ENCODE measurements at regions not wholly inside any gene's neighbourhood (a gene's known extent, or its start where the extent isn't known, plus 50 kb on each side); places are given as distances from the start of the nearest gene placed in this dataset.
A peak's percentile ranks its signal among the peaks of the same experiment; 100 is the strongest.

DNA sequence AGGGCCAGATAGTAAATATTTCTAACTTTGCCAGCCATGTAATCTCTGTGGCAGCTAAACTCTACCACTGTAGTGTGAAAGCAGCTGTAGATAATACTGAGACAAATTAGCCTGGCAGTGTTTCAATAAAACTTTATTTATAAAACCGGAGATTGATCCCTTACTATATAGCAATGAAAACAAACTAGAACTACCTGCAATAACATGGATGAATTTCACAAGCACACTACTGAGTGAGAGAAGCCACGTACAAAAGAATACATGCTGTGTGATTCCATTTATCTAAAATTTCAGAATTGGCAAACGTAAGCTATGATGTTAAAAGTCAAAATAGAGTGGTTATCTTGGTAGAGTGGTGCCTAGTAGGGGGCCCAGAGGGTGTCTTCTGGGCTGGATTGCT lies 198.7 kb upstream of the SGK1 start:
- in situ Hi-C loops (cut with MboI; ENCODE audit: low pct_ligation_motif_present in 1 of 4, low pct_unique_long_range_greater_than_20kb in 1 of 4, low sequenced_read_pairs in 3 of 4) (no loop called here), intact Hi-C loops (cut with DNase I; ENCODE audit: low total_unique reads) (no loop called here)
- no peaks in the 10 kb centered on the region for H3K9me3 ChIP-seq
- peaks cover 0 to 25% (median 1%) of the 10 kb centered on the region in 4 donors for H3K4me1 ChIP-seq
- no peak for DNase-seq
- TF ChIP-seq, protein P1, sequence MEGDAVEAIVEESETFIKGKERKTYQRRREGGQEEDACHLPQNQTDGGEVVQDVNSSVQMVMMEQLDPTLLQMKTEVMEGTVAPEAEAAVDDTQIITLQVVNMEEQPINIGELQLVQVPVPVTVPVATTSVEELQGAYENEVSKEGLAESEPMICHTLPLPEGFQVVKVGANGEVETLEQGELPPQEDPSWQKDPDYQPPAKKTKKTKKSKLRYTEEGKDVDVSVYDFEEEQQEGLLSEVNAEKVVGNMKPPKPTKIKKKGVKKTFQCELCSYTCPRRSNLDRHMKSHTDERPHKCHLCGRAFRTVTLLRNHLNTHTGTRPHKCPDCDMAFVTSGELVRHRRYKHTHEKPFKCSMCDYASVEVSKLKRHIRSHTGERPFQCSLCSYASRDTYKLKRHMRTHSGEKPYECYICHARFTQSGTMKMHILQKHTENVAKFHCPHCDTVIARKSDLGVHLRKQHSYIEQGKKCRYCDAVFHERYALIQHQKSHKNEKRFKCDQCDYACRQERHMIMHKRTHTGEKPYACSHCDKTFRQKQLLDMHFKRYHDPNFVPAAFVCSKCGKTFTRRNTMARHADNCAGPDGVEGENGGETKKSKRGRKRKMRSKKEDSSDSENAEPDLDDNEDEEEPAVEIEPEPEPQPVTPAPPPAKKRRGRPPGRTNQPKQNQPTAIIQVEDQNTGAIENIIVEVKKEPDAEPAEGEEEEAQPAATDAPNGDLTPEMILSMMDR (IDR thresholded peaks at IDR 0.05): no peak
- TF ChIP-seq EP300 (IDR thresholded peaks at IDR 0.05; ENCODE audit: low read depth) (no peak), POLR2AphosphoS5 (IDR thresholded peaks at IDR 0.05) (no peak), POLR2A (IDR thresholded peaks at IDR 0.05) (no peak)
- H3K27me3 ChIP-seq: no peaks in the 10 kb centered on the region
- 83 to 85% methylated on average over 3 of the region's 3 CpGs for WGBS, 2 donors (ENCODE audit: low coverage in 1 of 2)
- H3K36me3 ChIP-seq: no peaks in the 10 kb centered on the region
- H3K27ac ChIP-seq: peak overlapping the region in 1 of 4 donors; percentile 35
- no peak overlapping the region for H3K4me3 ChIP-seq

GRCh38 chr6:134515986-134516385 lies 198.1 kb upstream of the SGK1 start:
- intact Hi-C loops (cut with DNase I; ENCODE audit: low total_unique reads) (no loop called here), in situ Hi-C loops (cut with MboI; ENCODE audit: low pct_ligation_motif_present in 1 of 4, low pct_unique_long_range_greater_than_20kb in 1 of 4, low sequenced_read_pairs in 3 of 4) (no loop called here)
- WGBS, 2 donors (ENCODE audit: low coverage in 1 of 2): 83 to 86% methylated on average over 2 of the region's 2 CpGs
- no peak for DNase-seq
- no peak overlapping the region for H3K27ac ChIP-seq
- H3K4me3 ChIP-seq: no peak overlapping the region
- no peak for TF ChIP-seq POLR2AphosphoS5 (IDR thresholded peaks at IDR 0.05)
- TF ChIP-seq, protein P1 (IDR thresholded peaks at IDR 0.05): no peak
- H3K36me3 ChIP-seq: no peaks in the 10 kb centered on the region
- H3K27me3 ChIP-seq: no peaks in the 10 kb centered on the region
- H3K9me3 ChIP-seq: no peaks in the 10 kb centered on the region
- H3K4me1 ChIP-seq: peaks cover 0 to 25% (median 1%) of the 10 kb centered on the region in 4 donors

- H3K27ac ChIP-seq: no peak overlapping the region
- 59 to 70% methylated on average over 2 of the region's 2 CpGs for WGBS, 2 donors (ENCODE audit: low coverage in 1 of 2)
- in situ Hi-C loops (cut with MboI; ENCODE audit: low pct_ligation_motif_present in 1 of 4, low pct_unique_long_range_greater_than_20kb in 1 of 4, low sequenced_read_pairs in 3 of 4): no loop called here
Measured at GRCh38 chr6:134512981-134513391, 195.1 kb upstream of the SGK1 start.

DNA sequence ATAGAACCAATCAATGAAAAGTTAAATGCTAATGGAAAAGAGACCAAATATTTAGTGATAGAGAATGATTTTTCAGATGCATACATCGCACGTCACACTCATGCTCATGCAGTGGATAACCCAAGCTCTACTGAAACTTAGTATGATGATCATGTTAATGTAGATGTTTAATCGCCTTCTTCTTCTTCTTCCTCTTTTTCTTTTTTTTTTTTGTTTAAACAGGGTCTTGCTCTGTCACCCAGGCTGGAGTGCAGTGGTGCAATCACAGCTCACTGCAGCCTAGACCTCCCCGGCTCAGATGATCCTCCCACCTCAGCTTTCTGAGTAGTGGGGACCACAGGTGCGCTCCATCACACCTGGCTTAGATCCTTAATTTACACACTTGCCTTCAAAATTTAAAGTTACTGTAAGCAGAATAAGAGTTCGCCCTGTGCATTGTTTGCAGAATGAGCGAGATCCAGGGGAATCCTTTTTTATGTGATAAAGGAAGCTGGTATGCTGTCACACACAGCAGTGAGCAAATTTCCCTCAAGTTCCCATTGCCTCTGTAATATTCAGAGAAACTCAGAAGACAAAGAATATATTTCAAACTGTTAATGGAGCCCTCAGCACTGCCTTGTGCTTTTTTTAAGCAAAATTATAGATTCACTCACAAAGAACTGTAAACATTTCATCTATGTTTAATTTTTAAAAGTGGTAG lies 194.2 kb upstream of the SGK1 start:
- Histone ChIP-seq H3K27ac (peak overlapping the region in 1 of 4 donors; percentile 10), H3K27me3 (no peaks in the 10 kb centered on the region), H3K4me3 (no peak overlapping the region), H3K36me3 (no peaks in the 10 kb centered on the region), H3K4me1 (peaks cover 0 to 4% (median under 1%) of the 10 kb centered on the region in 4 donors), H3K9me3 (no peaks in the 10 kb centered on the region)
- no peak for DNase-seq
- in situ Hi-C loops (cut with MboI; ENCODE audit: low pct_ligation_motif_present in 1 of 4, low pct_unique_long_range_greater_than_20kb in 1 of 4, low sequenced_read_pairs in 3 of 4) (no loop called here), intact Hi-C loops (cut with DNase I; ENCODE audit: low total_unique reads) (no loop called here)
- TF ChIP-seq POLR2A (IDR thresholded peaks at IDR 0.05): no peak
- no peak for TF ChIP-seq EP300 (IDR thresholded peaks at IDR 0.05; ENCODE audit: low read depth)
- no peak for TF ChIP-seq POLR2AphosphoS5 (IDR thresholded peaks at IDR 0.05)
- TF ChIP-seq, protein P1 (IDR thresholded peaks at IDR 0.05): no peak
- WGBS, 2 donors (ENCODE audit: low coverage in 1 of 2): 93% methylated on average over 2 to 7 of the region's 7 CpGs

More at GRCh38 chr6:134512981-134513391, 195.1 kb upstream of the SGK1 start:
- no peak for DNase-seq
- Histone ChIP-seq H3K27me3 (no peaks in the 10 kb centered on the region), H3K4me1 (peaks cover 0 to 13% (median 1%) of the 10 kb centered on the region in 4 donors), H3K9me3 (no peaks in the 10 kb centered on the region), H3K4me3 (no peak overlapping the region), H3K36me3 (no peaks in the 10 kb centered on the region)
- TF ChIP-seq POLR2AphosphoS5 (IDR thresholded peaks at IDR 0.05) (no peak), EP300 (IDR thresholded peaks at IDR 0.05; ENCODE audit: low read depth) (no peak), POLR2A (IDR thresholded peaks at IDR 0.05) (no peak)
- TF ChIP-seq, protein P1 (IDR thresholded peaks at IDR 0.05): no peak
- intact Hi-C loops (cut with DNase I; ENCODE audit: low total_unique reads): no loop called here

Measured in transverse colon (tissue), 4 donors.